A673 (cell line): ENCODE measurements at regions not wholly inside any gene's neighbourhood (a gene's known extent, or its start where the extent isn't known, plus 50 kb on each side); places are given as distances from the start of the nearest gene placed in this dataset.

ENCODE experiments used
- BruUV-seq: library from RNA; stranded (reverse); fragments of 400-500 nt; replicated peaks from 2 replicates; lab custom pipeline; 2021; lab: Mats Ljungman, UMichigan
- CTCF ChIA-PET: fragments of 300-600 bp; sonication (Branson Sonifier 250); formaldehyde crosslinking; loops from one replicate; lab custom pipeline; 2022; ENCODE audit warnings: antibody characterized with exemption; lab: Charles Lee
- POLR2A ChIA-PET: fragments of 300-600 bp; sonication (Branson Sonifier 250); formaldehyde crosslinking; loops from one replicate; lab custom pipeline; 2022; ENCODE audit warnings: antibody characterized with exemption; ENCODE audit not compliant: low non-redundant PET; lab: Charles Lee
- DNase-seq: peaks from one replicate; pipeline ENCODE4 v3.0.0-alpha.2; 2015; ENCODE audit warnings: low spot score
- H3K27ac ChIP-seq: fragments of 200-600 bp; sonication (generic); 2 replicates; pipeline ENCODE4 v1.5.1; 2016; ENCODE audit warnings: mixed run types, low read depth, mild to moderate bottlenecking, mixed read lengths, antibody characterized with exemption, low read length; ENCODE audit not compliant: poor library complexity, severe bottlenecking
- H3K27me3 ChIP-seq: fragments of 200-600 bp; sonication (generic); replicated peaks from 2 replicates; pipeline ENCODE4 v1.6.1; 2017; ENCODE audit warnings: mixed run types, low read depth, mild to moderate bottlenecking, mixed read lengths, antibody characterized with exemption, low read length; ENCODE audit not compliant: insufficient read depth, poor library complexity
- H3K36me3 ChIP-seq: fragments of 200-600 bp; sonication (generic); 2 replicates; pipeline ENCODE4 v1.6.1; 2016; ENCODE audit warnings: mixed run types, mild to moderate bottlenecking, mixed read lengths, antibody characterized with exemption, low read length; ENCODE audit not compliant: insufficient read depth, poor library complexity, severe bottlenecking
- H3K4me1 ChIP-seq: fragments of 200-600 bp; sonication (generic); 2 replicates; pipeline ENCODE4 v1.6.1; 2017; ENCODE audit warnings: mixed run types, mild to moderate bottlenecking, mixed read lengths, antibody characterized with exemption, low read length; ENCODE audit not compliant: insufficient read depth, poor library complexity, severe bottlenecking
- H3K4me3 ChIP-seq: fragments of 200-600 bp; sonication (generic); 2 replicates; pipeline ENCODE4 v1.5.1; 2016; ENCODE audit warnings: low read depth, mixed run types, mild to moderate bottlenecking, mixed read lengths, low read length; ENCODE audit not compliant: poor library complexity, severe bottlenecking
- H3K9me3 ChIP-seq: fragments of 200-600 bp; sonication (generic); 2 replicates; pipeline ENCODE4 v1.6.1; 2016; ENCODE audit warnings: mixed run types, low read depth, mild to moderate bottlenecking, mixed read lengths, antibody characterized with exemption, low read length; ENCODE audit not compliant: poor library complexity, severe bottlenecking
- EZH2 ChIP-seq: fragments of 200-600 bp; sonication (generic); IDR thresholded peaks from 2 replicates; pipeline ENCODE4 v1.6.1; 2017; ENCODE audit warnings: borderline replicate concordance, low read depth, mild to moderate bottlenecking, mixed read lengths, antibody characterized with exemption, low read length; ENCODE audit not compliant: poor library complexity, severe bottlenecking
- intact Hi-C: fragments of 100-400 bp; cut with micrococcal nuclease; formaldehyde crosslinking; loops from one replicate; pipeline ENCODE4 v1.10.0; 2022; ENCODE audit not compliant: unreplicated experiment
- TF ChIP-seq, protein P1 (sequence below): fragments of 300-800, 200-600 bp; sonication (generic); conservative IDR thresholded peaks from 2 replicates; pipeline ENCODE4 v1.5.1; 2017; ENCODE audit warnings: low read depth, mild to moderate bottlenecking, antibody characterized with exemption, low read length, moderate library complexity, mixed read lengths

- no peak overlapping the region for H3K27ac ChIP-seq
- POLR2A ChIA-PET, result no interaction called here
- no peak overlapping the region for H3K4me3 ChIP-seq
- no peak for TF ChIP-seq EZH2
- peaks cover 5% of the 10 kb centered on the region for H3K4me1 ChIP-seq
- H3K9me3 ChIP-seq, result no peaks in the 10 kb centered on the region
- H3K36me3 ChIP-seq, result no peaks in the 10 kb centered on the region
- intact Hi-C loops, result no loop called here
- no TSS peak for BruUV-seq
- H3K27me3 ChIP-seq, result no peaks in the 10 kb centered on the region
- DNase-seq, result no peak
- CTCF ChIA-PET, result no interaction called here
These were observed 179.7 kb downstream of the XPNPEP1 start for GRCh38 chr10:109743574-109743973.

DNA sequence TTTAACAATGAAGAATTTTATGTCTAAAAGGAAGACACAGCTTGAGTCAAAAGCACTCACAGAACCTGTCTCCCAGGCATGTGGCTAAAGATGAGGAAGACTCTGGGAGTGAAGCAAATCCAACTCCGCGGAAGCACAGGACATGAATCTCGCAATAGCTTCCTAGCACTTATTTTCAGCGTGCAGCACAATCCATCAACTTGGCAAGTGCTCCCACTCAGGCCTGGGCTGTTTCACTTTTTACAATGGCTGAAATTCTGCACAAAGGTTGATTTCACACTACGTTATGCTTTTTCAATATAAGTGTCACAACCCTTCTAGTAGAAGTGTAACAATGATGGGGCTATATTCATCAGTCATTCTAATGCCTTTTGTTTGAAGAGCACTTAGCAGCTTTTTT, 180.2 kb downstream of the XPNPEP1 start:
- no TSS peak for BruUV-seq
- Histone ChIP-seq H3K27ac (no peak overlapping the region), H3K9me3 (no peaks in the 10 kb centered on the region), H3K4me3 (no peak overlapping the region), H3K4me1 (peaks cover 5% of the 10 kb centered on the region), H3K27me3 (no peaks in the 10 kb centered on the region), H3K36me3 (no peaks in the 10 kb centered on the region)
- ChIA-PET POLR2A (no interaction called here), CTCF (no interaction called here)
- intact Hi-C loops, result no loop called here
- DNase-seq, result no peak
- TF ChIP-seq, protein P1, sequence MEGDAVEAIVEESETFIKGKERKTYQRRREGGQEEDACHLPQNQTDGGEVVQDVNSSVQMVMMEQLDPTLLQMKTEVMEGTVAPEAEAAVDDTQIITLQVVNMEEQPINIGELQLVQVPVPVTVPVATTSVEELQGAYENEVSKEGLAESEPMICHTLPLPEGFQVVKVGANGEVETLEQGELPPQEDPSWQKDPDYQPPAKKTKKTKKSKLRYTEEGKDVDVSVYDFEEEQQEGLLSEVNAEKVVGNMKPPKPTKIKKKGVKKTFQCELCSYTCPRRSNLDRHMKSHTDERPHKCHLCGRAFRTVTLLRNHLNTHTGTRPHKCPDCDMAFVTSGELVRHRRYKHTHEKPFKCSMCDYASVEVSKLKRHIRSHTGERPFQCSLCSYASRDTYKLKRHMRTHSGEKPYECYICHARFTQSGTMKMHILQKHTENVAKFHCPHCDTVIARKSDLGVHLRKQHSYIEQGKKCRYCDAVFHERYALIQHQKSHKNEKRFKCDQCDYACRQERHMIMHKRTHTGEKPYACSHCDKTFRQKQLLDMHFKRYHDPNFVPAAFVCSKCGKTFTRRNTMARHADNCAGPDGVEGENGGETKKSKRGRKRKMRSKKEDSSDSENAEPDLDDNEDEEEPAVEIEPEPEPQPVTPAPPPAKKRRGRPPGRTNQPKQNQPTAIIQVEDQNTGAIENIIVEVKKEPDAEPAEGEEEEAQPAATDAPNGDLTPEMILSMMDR, result no peak
- no peak for TF ChIP-seq EZH2

DNA sequence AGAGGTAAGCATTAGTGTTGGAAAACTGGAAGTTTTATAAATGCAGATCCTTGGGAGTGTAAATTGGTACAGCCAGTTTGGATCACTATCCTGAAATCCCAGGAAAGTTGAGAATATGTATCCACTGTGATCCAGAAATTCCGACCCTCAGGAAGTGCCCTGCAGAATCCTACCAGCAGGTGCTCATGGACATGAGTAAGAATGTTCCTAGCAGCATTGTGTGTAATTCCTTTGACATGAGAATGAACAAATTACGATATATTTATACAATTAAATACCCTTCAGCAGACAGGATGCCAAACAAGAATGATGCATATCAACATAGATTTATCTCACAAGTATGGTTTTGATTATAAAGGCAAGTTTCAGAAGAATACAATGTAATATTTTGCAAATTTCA, 181.6 kb downstream of the XPNPEP1 start:
- H3K4me3 ChIP-seq, result no peak overlapping the region
- H3K27me3 ChIP-seq, result no peaks in the 10 kb centered on the region
- no peaks in the 10 kb centered on the region for H3K9me3 ChIP-seq
- ChIA-PET POLR2A (interaction anchor here (1.1 kb wide), 1 partner anchor 29 kb away, joined by 3 read pairs; no protein-coding TSS in a partner anchor), CTCF (no interaction called here)
- H3K27ac ChIP-seq, result no peak overlapping the region
- TF ChIP-seq EZH2, result no peak
- TF ChIP-seq, protein P1, result no peak
- DNase-seq, result no peak
- peaks cover 5% of the 10 kb centered on the region for H3K4me1 ChIP-seq
- BruUV-seq, result no TSS peak
- intact Hi-C loops, result no loop called here
- H3K36me3 ChIP-seq, result no peaks in the 10 kb centered on the region

DNA sequence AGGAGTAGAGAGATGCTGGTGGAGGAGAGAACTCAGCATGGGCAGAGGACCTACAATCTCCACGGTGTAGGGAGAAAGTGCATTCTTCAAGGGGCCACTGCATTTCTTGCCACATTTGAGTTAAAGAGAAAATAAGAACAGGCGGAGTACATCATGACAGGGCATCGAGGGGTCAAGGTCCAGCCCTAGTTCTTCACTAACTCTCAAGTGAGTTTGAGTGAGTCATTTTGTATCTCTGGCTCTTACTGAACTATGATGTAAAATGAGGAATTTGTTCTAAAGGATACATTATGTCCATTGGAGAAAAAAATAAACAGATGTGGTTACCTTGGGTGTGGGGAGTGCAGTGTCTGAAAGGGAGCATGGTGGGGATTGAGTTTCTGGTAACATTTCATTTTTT, 182.9 kb downstream of the XPNPEP1 start:
- ChIA-PET POLR2A (interaction anchor here (1.1 kb wide), 1 partner anchor 30 kb away, joined by 3 read pairs; no protein-coding TSS in a partner anchor), CTCF (no interaction called here)
- Histone ChIP-seq H3K36me3 (no peaks in the 10 kb centered on the region), H3K27me3 (no peaks in the 10 kb centered on the region), H3K27ac (no peak overlapping the region), H3K9me3 (no peaks in the 10 kb centered on the region), H3K4me1 (peaks cover 5% of the 10 kb centered on the region), H3K4me3 (no peak overlapping the region)
- TF ChIP-seq, protein P1, result no peak
- no peak for TF ChIP-seq EZH2
- intact Hi-C loops, result no loop called here
- DNase-seq, result no peak
- no TSS peak for BruUV-seq
